IPS-18a (cell line): ENCODE measurements at regions not wholly inside any gene's neighbourhood (a gene's known extent, or its start where the extent isn't known, plus 50 kb on each side); places are given as distances from the start of the nearest gene placed in this dataset.
"Not testable (repeated sequence)": the region's sequence is repeated elsewhere in the genome, so short reads cannot be mapped to it uniquely, and the experiment has no call there.

Source experiments
- H3K27ac ChIP-seq: one replicate; pipeline ENCODE4 v1.5.1; 2013; ENCODE audit warnings: low read length
- H3K27me3 ChIP-seq: one replicate; pipeline ENCODE4 v1.6.1; 2013; ENCODE audit warnings: mild to moderate bottlenecking, low read length; ENCODE audit not compliant: control insufficient read depth, insufficient read depth
- H3K36me3 ChIP-seq: one replicate; pipeline ENCODE4 v1.6.1; 2013; ENCODE audit warnings: low read depth, low read length; ENCODE audit not compliant: control insufficient read depth
- H3K4me1 ChIP-seq: one replicate; pipeline ENCODE4 v1.6.1; 2013; ENCODE audit warnings: low read depth, low read length; ENCODE audit not compliant: control insufficient read depth
- H3K4me3 ChIP-seq: one replicate; pipeline ENCODE4 v1.5.1; 2013; ENCODE audit warnings: low read length
- H3K9ac ChIP-seq: one replicate; pipeline ENCODE4 v1.6.1; 2013; ENCODE audit warnings: mild to moderate bottlenecking, low read length, moderate library complexity
- H3K9me3 ChIP-seq: one replicate; pipeline ENCODE4 v1.6.1; 2013; ENCODE audit warnings: low read depth, low read length; ENCODE audit not compliant: control insufficient read depth

GRCh38 chr7:57524197-57524596 is 74.2 kb downstream of the ZNF716 start:
- not testable (repeated sequence) for H3K27me3 ChIP-seq, H3K36me3 ChIP-seq, H3K4me3 ChIP-seq, H3K27ac ChIP-seq, H3K4me1 ChIP-seq, H3K9ac ChIP-seq
- peaks cover 59% of the 10 kb centered on the region for H3K9me3 ChIP-seq

DNA sequence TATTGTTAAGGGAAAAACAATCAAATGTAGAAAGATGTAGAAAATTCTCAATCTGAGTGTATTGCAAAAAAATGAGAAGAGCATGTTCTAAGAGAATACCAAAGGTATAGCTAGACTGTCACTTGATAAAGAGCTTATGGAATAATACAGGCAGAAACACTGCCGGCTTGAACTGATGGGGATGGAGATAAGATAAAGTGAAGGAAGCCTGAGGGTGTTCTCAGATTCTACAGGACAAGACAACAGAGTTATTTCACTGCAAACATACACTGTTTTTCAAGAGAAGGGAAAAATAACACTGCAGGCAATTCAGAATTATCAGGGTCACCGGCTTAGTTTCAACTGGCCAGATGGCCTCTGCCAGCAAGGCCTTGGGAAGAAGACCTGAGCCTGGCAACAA is 80.0 kb downstream of the ZNF716 start:
- no peak overlapping the region for H3K9ac ChIP-seq
- H3K4me3 ChIP-seq = no peak overlapping the region
- H3K9me3 ChIP-seq = peaks cover 63% of the 10 kb centered on the region
- no peaks in the 10 kb centered on the region for H3K27me3 ChIP-seq
- no peak overlapping the region for H3K27ac ChIP-seq
- no peaks in the 10 kb centered on the region for H3K36me3 ChIP-seq
- H3K4me1 ChIP-seq = no peaks in the 10 kb centered on the region

DNA sequence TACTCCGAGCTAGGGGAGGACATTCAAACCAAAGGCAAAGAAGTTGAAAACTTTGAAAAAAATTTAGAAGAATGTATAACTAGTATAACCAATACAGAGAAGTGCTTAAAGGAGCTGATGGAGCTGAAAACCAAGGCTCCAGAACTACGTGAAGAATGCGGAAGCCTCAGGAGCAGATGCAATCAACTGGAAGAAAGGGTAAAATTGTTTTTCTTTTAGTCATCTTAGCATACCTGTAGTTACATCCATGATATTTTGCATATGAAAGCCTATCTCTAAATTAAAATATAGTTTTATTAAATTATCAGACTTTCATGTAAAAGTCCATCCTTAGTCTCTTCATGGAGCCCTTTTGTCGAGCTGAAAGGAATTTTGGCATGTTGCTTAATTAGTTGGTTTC is 90.7 kb downstream of the ZNF716 start:
- H3K36me3 ChIP-seq, H3K4me3 ChIP-seq, H3K27ac ChIP-seq, H3K9ac ChIP-seq, H3K4me1 ChIP-seq, H3K27me3 ChIP-seq: not testable (repeated sequence)
- peaks cover 29% of the 10 kb centered on the region for H3K9me3 ChIP-seq

DNA sequence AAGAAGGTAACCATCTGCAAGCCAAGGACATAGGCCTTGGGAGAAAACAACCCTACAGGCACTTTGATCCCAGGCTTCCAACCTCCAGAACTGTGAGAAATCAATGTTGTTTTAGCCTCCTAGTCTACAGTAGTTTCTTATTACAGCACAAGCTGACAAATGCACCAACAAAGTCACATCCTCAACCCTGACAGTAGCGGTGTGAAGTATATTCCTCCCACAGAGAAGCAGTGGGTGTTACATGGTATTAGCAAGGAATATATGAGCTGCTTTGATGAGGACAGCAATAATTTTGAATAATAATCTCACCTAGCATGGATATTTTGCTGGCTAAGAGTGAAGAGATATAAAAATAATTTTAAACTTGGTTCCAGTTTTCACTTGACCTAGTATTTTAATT is 92.4 kb downstream of the ZNF716 start:
- peaks cover 32% of the 10 kb centered on the region for H3K9me3 ChIP-seq
- not testable (repeated sequence) for H3K27ac ChIP-seq, H3K4me1 ChIP-seq, H3K9ac ChIP-seq, H3K4me3 ChIP-seq, H3K27me3 ChIP-seq, H3K36me3 ChIP-seq

DNA sequence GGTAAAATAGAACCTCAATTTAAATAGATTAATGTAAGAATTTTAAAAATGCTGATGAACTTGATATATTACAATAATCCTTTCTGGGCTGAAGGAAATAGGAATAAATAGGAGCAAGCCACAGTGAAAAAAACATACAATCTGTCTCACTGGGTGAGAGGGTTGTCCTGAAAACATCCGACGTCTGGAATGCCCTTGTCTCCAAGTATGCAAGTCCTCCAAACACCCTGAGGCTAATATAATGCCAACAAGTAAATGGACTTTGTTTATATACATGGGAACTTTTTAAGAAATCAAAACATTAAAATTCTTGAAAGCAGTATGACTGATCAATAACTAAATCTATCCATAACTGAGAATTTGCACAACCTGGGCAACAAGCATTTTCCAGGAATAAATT is 97.4 kb downstream of the ZNF716 start:
- not testable (repeated sequence) for H3K36me3 ChIP-seq, H3K4me3 ChIP-seq, H3K4me1 ChIP-seq, H3K27me3 ChIP-seq, H3K27ac ChIP-seq, H3K9ac ChIP-seq
- peaks cover 37% of the 10 kb centered on the region for H3K9me3 ChIP-seq

- not testable (repeated sequence) for H3K4me1 ChIP-seq, H3K36me3 ChIP-seq, H3K27me3 ChIP-seq, H3K27ac ChIP-seq, H3K9ac ChIP-seq, H3K4me3 ChIP-seq
- peaks cover 30% of the 10 kb centered on the region for H3K9me3 ChIP-seq
Observed at GRCh38 chr7:57549961-57550360, 100.0 kb downstream of the ZNF716 start.

- H3K4me1 ChIP-seq, H3K27ac ChIP-seq, H3K4me3 ChIP-seq, H3K9ac ChIP-seq, H3K27me3 ChIP-seq, H3K36me3 ChIP-seq: not testable (repeated sequence)
- peaks cover 23% of the 10 kb centered on the region for H3K9me3 ChIP-seq
Observed at GRCh38 chr7:57555687-57556086, 105.7 kb downstream of the ZNF716 start.

GRCh38 chr7:57579454-57579853 is 129.5 kb downstream of the ZNF716 start:
- Histone ChIP-seq H3K9me3 (peaks cover 42% of the 10 kb centered on the region), H3K27me3 (no peaks in the 10 kb centered on the region), H3K9ac (no peak overlapping the region), H3K4me1 (no peaks in the 10 kb centered on the region), H3K4me3 (no peak overlapping the region), H3K36me3 (no peaks in the 10 kb centered on the region), H3K27ac (no peak overlapping the region)
